ENCODE measurements at regions not wholly inside any gene's neighbourhood (a gene's known extent, or its start where the extent isn't known, plus 50 kb on each side); places are given as distances from the start of the nearest gene placed in this dataset.

DNA sequence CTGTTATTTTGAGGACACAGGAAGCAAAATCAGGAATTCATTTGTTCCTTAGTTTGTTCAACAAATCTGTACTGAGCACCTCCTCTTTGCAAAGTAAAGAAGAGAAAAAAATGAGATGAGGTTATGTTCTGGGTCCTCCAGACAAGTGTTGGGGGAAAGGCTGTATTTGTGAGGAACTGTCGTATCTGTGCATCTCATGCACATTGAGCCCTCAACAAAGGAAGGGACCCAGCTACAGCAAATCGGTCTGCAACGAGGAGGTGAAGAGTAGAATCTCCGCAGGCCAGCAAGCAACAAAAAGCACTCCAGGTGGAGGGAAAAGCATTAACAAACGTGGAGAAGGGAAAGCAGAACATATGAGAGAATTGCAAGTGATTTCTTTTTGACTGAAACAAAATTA lies 143.0 kb upstream of the CYP1B1 start:
- BruUV-seq (replicated peaks): no TSS peak
- Histone ChIP-seq H3K4me3 (ENCODE audit: low read depth, low read length, poor library complexity, severe bottlenecking) (no peak overlapping the region), H2AFZ (ENCODE audit: low read length) (no peak overlapping the region), H3K4me1 (ENCODE audit: insufficient read depth, low read length, poor library complexity, severe bottlenecking) (no peaks in the 10 kb centered on the region), H3K9me3 (ENCODE audit: low read length) (no peaks in the 10 kb centered on the region), H3K4me2 (ENCODE audit: low read length) (no peak overlapping the region), H4K20me1 (ENCODE audit: insufficient read depth, low read length) (no peaks in the 10 kb centered on the region), H3K27ac (ENCODE audit: low read depth, low read length, poor library complexity, severe bottlenecking) (no peak overlapping the region), H3K9me2 (ENCODE audit: insufficient read depth, low read length) (no peaks in the 10 kb centered on the region), H3K79me2 (ENCODE audit: insufficient read depth, low read depth, low read length) (no peaks in the 10 kb centered on the region), H3K36me3 (ENCODE audit: insufficient read depth, low read length) (no peaks in the 10 kb centered on the region)
- CTCF ChIA-PET (ENCODE audit: unreplicated experiment): no interaction called here
- TF ChIP-seq, protein P1, sequence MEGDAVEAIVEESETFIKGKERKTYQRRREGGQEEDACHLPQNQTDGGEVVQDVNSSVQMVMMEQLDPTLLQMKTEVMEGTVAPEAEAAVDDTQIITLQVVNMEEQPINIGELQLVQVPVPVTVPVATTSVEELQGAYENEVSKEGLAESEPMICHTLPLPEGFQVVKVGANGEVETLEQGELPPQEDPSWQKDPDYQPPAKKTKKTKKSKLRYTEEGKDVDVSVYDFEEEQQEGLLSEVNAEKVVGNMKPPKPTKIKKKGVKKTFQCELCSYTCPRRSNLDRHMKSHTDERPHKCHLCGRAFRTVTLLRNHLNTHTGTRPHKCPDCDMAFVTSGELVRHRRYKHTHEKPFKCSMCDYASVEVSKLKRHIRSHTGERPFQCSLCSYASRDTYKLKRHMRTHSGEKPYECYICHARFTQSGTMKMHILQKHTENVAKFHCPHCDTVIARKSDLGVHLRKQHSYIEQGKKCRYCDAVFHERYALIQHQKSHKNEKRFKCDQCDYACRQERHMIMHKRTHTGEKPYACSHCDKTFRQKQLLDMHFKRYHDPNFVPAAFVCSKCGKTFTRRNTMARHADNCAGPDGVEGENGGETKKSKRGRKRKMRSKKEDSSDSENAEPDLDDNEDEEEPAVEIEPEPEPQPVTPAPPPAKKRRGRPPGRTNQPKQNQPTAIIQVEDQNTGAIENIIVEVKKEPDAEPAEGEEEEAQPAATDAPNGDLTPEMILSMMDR (conservative IDR thresholded peaks at IDR 0.05; ENCODE audit: low read length): no peak
- no peak for TF ChIP-seq EZH2phosphoT487 (IDR thresholded peaks at IDR 0.05; ENCODE audit: borderline replicate concordance, low read depth, low read length)
- intact Hi-C loops (cut with micrococcal nuclease; ENCODE audit: unreplicated experiment): no loop called here
- POLR2A ChIA-PET: no interaction called here
- DNase-seq (ENCODE audit: low spot score): no peak

DNA sequence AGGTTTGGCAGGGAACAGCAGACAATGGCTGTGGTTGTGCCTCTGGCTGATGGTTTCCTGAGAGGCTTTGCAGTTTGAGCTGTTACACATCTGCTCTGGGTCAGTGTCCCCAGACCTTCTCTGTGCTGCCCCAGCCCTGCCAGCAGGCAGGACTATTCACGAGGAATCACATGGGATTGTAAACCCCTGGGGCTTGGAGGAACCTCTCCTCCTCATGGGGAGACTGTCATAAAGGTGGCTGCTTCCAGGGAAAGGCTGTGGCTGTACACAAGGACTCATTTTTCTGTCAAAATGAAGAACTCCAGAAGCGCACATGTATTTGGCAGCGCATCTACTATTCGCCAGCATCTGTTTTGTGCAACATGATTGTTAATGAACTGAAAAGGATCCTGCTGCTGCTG lies 142.6 kb upstream of the CYP1B1 start:
- no peak overlapping the region for H3K4me2 ChIP-seq (ENCODE audit: low read length)
- no peaks in the 10 kb centered on the region for H3K36me3 ChIP-seq (ENCODE audit: insufficient read depth, low read length)
- H3K27ac ChIP-seq (ENCODE audit: low read depth, low read length, poor library complexity, severe bottlenecking): no peak overlapping the region
- no peaks in the 10 kb centered on the region for H3K9me3 ChIP-seq (ENCODE audit: low read length)
- H4K20me1 ChIP-seq (ENCODE audit: insufficient read depth, low read length): no peaks in the 10 kb centered on the region
- no peak for DNase-seq (ENCODE audit: low spot score)
- CTCF ChIA-PET (ENCODE audit: unreplicated experiment): no interaction called here
- no peaks in the 10 kb centered on the region for H3K9me2 ChIP-seq (ENCODE audit: insufficient read depth, low read length)
- TF ChIP-seq, protein P1 (conservative IDR thresholded peaks at IDR 0.05; ENCODE audit: low read length): no peak
- no peak for TF ChIP-seq EZH2phosphoT487 (IDR thresholded peaks at IDR 0.05; ENCODE audit: borderline replicate concordance, low read depth, low read length)
- H3K79me2 ChIP-seq (ENCODE audit: insufficient read depth, low read depth, low read length): no peaks in the 10 kb centered on the region
- H3K4me1 ChIP-seq (ENCODE audit: insufficient read depth, low read length, poor library complexity, severe bottlenecking): no peaks in the 10 kb centered on the region
- H3K4me3 ChIP-seq (ENCODE audit: low read depth, low read length, poor library complexity, severe bottlenecking): no peak overlapping the region
- H2AFZ ChIP-seq (ENCODE audit: low read length): no peak overlapping the region
- POLR2A ChIA-PET: interaction anchor here (0.6 to 0.7 kb wide), 2 partner anchors 57 to 1594 kb away, joined by 3 to 5 read pairs; no protein-coding TSS in a partner anchor
- no TSS peak for BruUV-seq (replicated peaks)
- intact Hi-C loops (cut with micrococcal nuclease; ENCODE audit: unreplicated experiment): no loop called here

DNA sequence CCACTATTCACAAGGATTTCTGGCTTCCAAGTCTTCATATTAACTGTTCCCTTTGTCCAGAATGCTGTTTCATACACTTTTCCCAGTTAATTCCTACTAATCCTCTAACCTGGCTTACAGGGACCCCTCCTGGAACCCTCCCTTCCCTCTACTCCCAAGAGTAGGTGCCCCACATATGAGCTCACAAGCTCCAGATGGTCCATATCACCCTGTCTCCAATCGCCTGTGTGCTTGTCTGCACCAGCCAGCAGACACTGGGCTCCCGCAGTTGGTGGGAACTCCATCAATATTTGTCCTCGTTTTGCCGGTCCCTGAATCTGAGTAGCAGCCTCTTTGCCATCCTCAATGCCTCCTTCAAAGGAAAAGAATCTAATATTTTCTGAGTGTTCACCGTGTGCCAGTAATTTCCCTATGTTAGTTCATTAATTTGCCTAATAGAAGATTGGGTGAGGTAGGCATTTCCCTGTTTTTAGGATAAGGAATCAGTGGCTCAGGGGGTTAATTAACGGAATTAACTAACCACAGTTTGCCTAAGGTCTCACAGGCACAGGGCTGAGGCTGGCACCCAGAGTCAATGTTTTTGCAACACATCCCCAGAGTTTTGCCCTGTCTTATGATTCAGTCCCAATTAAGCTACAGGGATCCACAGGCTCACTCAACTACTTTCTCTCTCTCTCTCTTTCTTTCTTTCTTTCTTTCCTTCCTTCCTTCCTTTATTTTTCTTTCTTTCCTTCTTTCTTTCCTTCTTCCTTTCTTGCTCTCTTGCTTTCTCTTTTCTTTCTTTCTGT lies 141.6 kb upstream of the CYP1B1 start:
- DNase-seq (ENCODE audit: low spot score): no peak
- BruUV-seq (replicated peaks): no TSS peak
- intact Hi-C loops (cut with micrococcal nuclease; ENCODE audit: unreplicated experiment): no loop called here
- Histone ChIP-seq H4K20me1 (ENCODE audit: insufficient read depth, low read length) (no peaks in the 10 kb centered on the region), H3K36me3 (ENCODE audit: insufficient read depth, low read length) (no peaks in the 10 kb centered on the region), H3K4me1 (ENCODE audit: insufficient read depth, low read length, poor library complexity, severe bottlenecking) (no peaks in the 10 kb centered on the region), H3K27ac (ENCODE audit: low read depth, low read length, poor library complexity, severe bottlenecking) (no peak overlapping the region), H3K4me2 (ENCODE audit: low read length) (no peak overlapping the region), H2AFZ (ENCODE audit: low read length) (no peak overlapping the region), H3K4me3 (ENCODE audit: low read depth, low read length, poor library complexity, severe bottlenecking) (no peak overlapping the region), H3K9me3 (ENCODE audit: low read length) (no peaks in the 10 kb centered on the region), H3K9me2 (ENCODE audit: insufficient read depth, low read length) (no peaks in the 10 kb centered on the region), H3K79me2 (ENCODE audit: insufficient read depth, low read depth, low read length) (no peaks in the 10 kb centered on the region)
- TF ChIP-seq, protein P1 (conservative IDR thresholded peaks at IDR 0.05; ENCODE audit: low read length): no peak
- TF ChIP-seq EZH2phosphoT487 (IDR thresholded peaks at IDR 0.05; ENCODE audit: borderline replicate concordance, low read depth, low read length): no peak
- ChIA-PET CTCF (ENCODE audit: unreplicated experiment) (no interaction called here), POLR2A (interaction anchor here (0.6 to 0.7 kb wide), 2 partner anchors 58 to 1593 kb away, joined by 3 to 5 read pairs; no protein-coding TSS in a partner anchor)
